ENCODE measurements at regions not wholly inside any gene's neighbourhood (a gene's known extent, or its start where the extent isn't known, plus 50 kb on each side); places are given as distances from the start of the nearest gene placed in this dataset.

GRCh38 chrX:109873983-109874382 lies 128.9 kb upstream of the TMEM164 start:
- TF ChIP-seq CTCF (IDR thresholded peaks at IDR 0.05) (no peak), POLR2A (IDR thresholded peaks at IDR 0.05) (no peak)
